Neural progenitor cell (in vitro differentiated cells): ENCODE measurements at regions not wholly inside any gene's neighbourhood (a gene's known extent, or its start where the extent isn't known, plus 50 kb on each side); places are given as distances from the start of the nearest gene placed in this dataset.

Experiments
- DNase-seq: peaks from one replicate; pipeline ENCODE4 v3.0.0-alpha.2; 2016; ENCODE audit warnings: low spot score
- H2AFZ ChIP-seq: fragments of 200-600 bp; sonication (generic); replicated peaks from 2 replicates; pipeline ENCODE4 v1.6.1; 2016; ENCODE audit warnings: antibody characterized with exemption
- H3F3A ChIP-seq: fragments of 200-600 bp; sonication (generic); 2 replicates; pipeline ENCODE4 v1.6.1; 2016; ENCODE audit warnings: antibody characterized with exemption, low read depth
- H3K27ac ChIP-seq: fragments of 200-600 bp; sonication (generic); 2 replicates; pipeline ENCODE4 v1.5.1; 2016; ENCODE audit warnings: mild to moderate bottlenecking
- H3K27me3 ChIP-seq: fragments of 200-600 bp; sonication (generic); 2 replicates; pipeline ENCODE4 v1.6.1; 2016; ENCODE audit warnings: mild to moderate bottlenecking, moderate library complexity
- H3K36me3 ChIP-seq: fragments of 200-600 bp; sonication (generic); 2 replicates; pipeline ENCODE4 v1.5.1; 2016
- H3K4me1 ChIP-seq: fragments of 200-600 bp; sonication (generic); 2 replicates; pipeline ENCODE4 v1.6.1; 2016; ENCODE audit warnings: mixed run types
- H3K4me2 ChIP-seq: fragments of 200-600 bp; sonication (generic); 2 replicates; pipeline ENCODE4 v1.6.1; 2016
- H3K4me3 ChIP-seq: fragments of 200-600 bp; sonication (generic); 2 replicates; pipeline ENCODE4 v1.5.1; 2016
- H3K79me2 ChIP-seq: fragments of 200-600 bp; sonication (generic); 2 replicates; pipeline ENCODE4 v1.6.1; 2016; ENCODE audit warnings: low read depth
- H3K9ac ChIP-seq: fragments of 200-600 bp; sonication (generic); 2 replicates; pipeline ENCODE4 v1.6.1; 2016
- H3K9me3 ChIP-seq: fragments of 200-600 bp; sonication (generic); 2 replicates; pipeline ENCODE4 v1.5.1; 2016; ENCODE audit warnings: low read depth
- H4K20me1 ChIP-seq: fragments of 200-600 bp; sonication (generic); 2 replicates; pipeline ENCODE4 v1.6.1; 2016; ENCODE audit warnings: low read depth
- H3K27ac Mint-ChIP-seq: 3 replicates; pipeline ENCODE4 v1.8.0; 2021; ENCODE audit warnings: mixed read lengths
- H3K27me3 Mint-ChIP-seq: 2 replicates; pipeline ENCODE4 v1.8.0; 2022; ENCODE audit warnings: low read depth, mild to moderate bottlenecking, inconsistent platforms, moderate library complexity, mixed read lengths; ENCODE audit not compliant: insufficient read depth
- H3K36me3 Mint-ChIP-seq: 3 replicates; pipeline ENCODE4 v1.8.0; 2021; ENCODE audit warnings: mixed read lengths
- H3K4me1 Mint-ChIP-seq: 3 replicates; pipeline ENCODE4 v1.8.0; 2021; ENCODE audit warnings: mixed read lengths
- H3K4me3 Mint-ChIP-seq: 3 replicates; pipeline ENCODE4 v1.8.0; 2021; ENCODE audit warnings: mild to moderate bottlenecking, moderate library complexity, mixed read lengths
- H3K9me3 Mint-ChIP-seq: 3 replicates; pipeline ENCODE4 v1.8.0; 2020; ENCODE audit warnings: mixed read lengths
- CTCF ChIP-seq: fragments of 200-600 bp; sonication (generic); IDR thresholded peaks from 2 replicates; pipeline ENCODE4 v1.5.1; 2017; ENCODE audit warnings: antibody characterized with exemption, mild to moderate bottlenecking
- EZH2 ChIP-seq: fragments of 200-600 bp; sonication (generic); IDR thresholded peaks from 2 replicates; pipeline ENCODE4 v1.6.1; 2017; ENCODE audit warnings: antibody characterized with exemption, mild to moderate bottlenecking, moderate library complexity
- EZH2phosphoT487 ChIP-seq: fragments of 200-600 bp; sonication (generic); IDR thresholded peaks from 2 replicates; pipeline ENCODE4 v1.6.1; 2017; ENCODE audit warnings: antibody characterized with exemption

DNA sequence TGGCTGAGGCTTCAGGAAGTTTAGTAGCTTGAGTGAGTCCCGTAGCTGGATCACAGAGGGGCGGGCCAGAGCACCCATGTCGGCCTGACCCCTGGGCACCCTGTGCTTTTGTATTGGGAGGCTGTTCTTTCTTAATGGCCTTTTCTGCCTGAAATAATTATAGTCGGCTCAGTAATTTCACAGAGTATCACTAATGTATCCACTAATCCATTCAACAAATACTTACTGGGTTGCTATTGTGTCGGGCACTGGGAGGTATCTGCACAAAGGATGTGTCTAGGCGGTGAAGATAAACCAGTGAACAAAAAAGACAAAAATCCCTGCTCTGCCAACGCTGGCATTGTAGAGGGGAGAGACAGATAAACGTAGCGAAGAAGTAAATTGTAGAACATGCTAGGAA lies 318.6 kb downstream of the FOXL1 start:
- Mint-ChIP-seq H3K27me3 (peaks cover 15% of the 10 kb centered on the region), H3K9me3 (no peaks in the 10 kb centered on the region), H3K27ac (no peak overlapping the region), H3K4me3 (no peak overlapping the region), H3K4me1 (peaks cover 28% of the 10 kb centered on the region), H3K36me3 (no peaks in the 10 kb centered on the region)
- TF ChIP-seq CTCF (no peak), EZH2phosphoT487 (peak; percentile 82)
- Histone ChIP-seq H3K9me3 (no peaks in the 10 kb centered on the region), H3K36me3 (no peaks in the 10 kb centered on the region), H3K4me2 (peak overlapping the region; percentile 57), H3K4me3 (no peak overlapping the region), H4K20me1 (no peaks in the 10 kb centered on the region), H3K4me1 (peaks cover 34% of the 10 kb centered on the region), H2AFZ (no peak overlapping the region), H3K27me3 (no peaks in the 10 kb centered on the region), H3K79me2 (no peaks in the 10 kb centered on the region), H3K9ac (no peak overlapping the region), H3F3A (peaks cover 11% of the 10 kb centered on the region), H3K27ac (no peak overlapping the region)
- DNase-seq, result peak; percentile 75

GRCh38 chr16:86897486-86897885 lies 319.1 kb downstream of the FOXL1 start:
- Mint-ChIP-seq H3K27ac (no peak overlapping the region), H3K4me1 (peaks cover 28% of the 10 kb centered on the region), H3K9me3 (no peaks in the 10 kb centered on the region), H3K4me3 (peak overlapping the region; percentile 22), H3K27me3 (peaks cover 17% of the 10 kb centered on the region), H3K36me3 (no peaks in the 10 kb centered on the region)
- Histone ChIP-seq H3K9me3 (no peaks in the 10 kb centered on the region), H4K20me1 (no peaks in the 10 kb centered on the region), H3K79me2 (no peaks in the 10 kb centered on the region), H3F3A (peaks cover 11% of the 10 kb centered on the region), H3K36me3 (no peaks in the 10 kb centered on the region), H3K4me1 (peaks cover 34% of the 10 kb centered on the region), H3K4me2 (peak overlapping the region; percentile 57), H3K4me3 (no peak overlapping the region), H2AFZ (no peak overlapping the region), H3K27ac (no peak overlapping the region), H3K27me3 (no peaks in the 10 kb centered on the region), H3K9ac (no peak overlapping the region)
- no peak for TF ChIP-seq CTCF
- TF ChIP-seq EZH2, result no peak
- no peak for TF ChIP-seq EZH2phosphoT487
- DNase-seq, result no peak

GRCh38 chr16:86898386-86898785 lies 320.0 kb downstream of the FOXL1 start:
- H3K27ac Mint-ChIP-seq, result no peak overlapping the region
- no peaks in the 10 kb centered on the region for H3K79me2 ChIP-seq
- H3K4me1 ChIP-seq, result peaks cover 34% of the 10 kb centered on the region
- H3K27me3 Mint-ChIP-seq, result peaks cover 17% of the 10 kb centered on the region
- H3K4me3 Mint-ChIP-seq, result no peak overlapping the region
- H3K27ac ChIP-seq, result no peak overlapping the region
- H2AFZ ChIP-seq, result no peak overlapping the region
- H4K20me1 ChIP-seq, result no peaks in the 10 kb centered on the region
- no peak overlapping the region for H3K4me3 ChIP-seq
- H3F3A ChIP-seq, result peaks cover 11% of the 10 kb centered on the region
- H3K36me3 Mint-ChIP-seq, result no peaks in the 10 kb centered on the region
- H3K36me3 ChIP-seq, result no peaks in the 10 kb centered on the region
- H3K27me3 ChIP-seq, result no peaks in the 10 kb centered on the region
- H3K9ac ChIP-seq, result no peak overlapping the region
- DNase-seq, result no peak
- H3K9me3 Mint-ChIP-seq, result no peaks in the 10 kb centered on the region
- TF ChIP-seq CTCF (no peak), EZH2phosphoT487 (no peak), EZH2 (no peak)
- H3K4me2 ChIP-seq, result no peak overlapping the region
- peaks cover 28% of the 10 kb centered on the region for H3K4me1 Mint-ChIP-seq
- H3K9me3 ChIP-seq, result no peaks in the 10 kb centered on the region

GRCh38 chr16:86899151-86899550 lies 320.8 kb downstream of the FOXL1 start:
- Mint-ChIP-seq H3K9me3 (no peaks in the 10 kb centered on the region), H3K36me3 (no peaks in the 10 kb centered on the region), H3K27me3 (peaks cover 20% of the 10 kb centered on the region), H3K4me1 (peaks cover 28% of the 10 kb centered on the region), H3K27ac (no peak overlapping the region), H3K4me3 (no peak overlapping the region)
- no peak overlapping the region for H3K27ac ChIP-seq
- no peaks in the 10 kb centered on the region for H3K79me2 ChIP-seq
- no peaks in the 10 kb centered on the region for H3K9me3 ChIP-seq
- no peak overlapping the region for H3K4me2 ChIP-seq
- DNase-seq, result no peak
- H2AFZ ChIP-seq, result no peak overlapping the region
- H3K27me3 ChIP-seq, result no peaks in the 10 kb centered on the region
- no peak overlapping the region for H3K9ac ChIP-seq
- no peak for TF ChIP-seq EZH2phosphoT487
- TF ChIP-seq EZH2, result no peak
- TF ChIP-seq CTCF, result no peak
- H3K36me3 ChIP-seq, result no peaks in the 10 kb centered on the region
- H3K4me3 ChIP-seq, result no peak overlapping the region
- H3F3A ChIP-seq, result peaks cover 11% of the 10 kb centered on the region
- peaks cover 34% of the 10 kb centered on the region for H3K4me1 ChIP-seq
- no peaks in the 10 kb centered on the region for H4K20me1 ChIP-seq
